Suppressor macrophage (primary cell): ENCODE measurements at regions not wholly inside any gene's neighbourhood (a gene's known extent, or its start where the extent isn't known, plus 50 kb on each side); places are given as distances from the start of the nearest gene placed in this dataset.
"Not testable (repeated sequence)": the region's sequence is repeated elsewhere in the genome, so short reads cannot be mapped to it uniquely, and the experiment has no call there.

ENCODE experiments used
- DNase-seq, 4 experiments: peaks; one replicate each; pipeline ENCODE4 v3.0.0-alpha.2; 2020 to 2022

DNA sequence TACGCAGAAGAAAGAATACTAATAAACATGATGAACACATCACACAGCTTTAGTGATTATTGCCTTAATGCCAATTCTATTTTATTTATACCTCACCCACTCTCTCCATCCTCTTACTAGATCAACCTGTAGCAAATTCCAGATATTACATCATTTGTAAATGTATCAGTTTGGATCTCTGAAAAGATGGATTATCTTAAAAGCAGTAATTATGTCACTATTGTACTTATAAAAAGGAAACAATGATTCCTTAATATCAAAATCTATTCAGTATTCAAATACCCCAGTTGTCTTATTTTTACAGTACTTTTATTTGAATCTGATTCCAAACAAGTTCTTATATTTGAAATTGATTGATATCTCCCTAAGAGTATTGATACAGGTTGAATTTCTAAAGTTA, 892.8 kb upstream of the MDGA2 start:
- DNase-seq, result no peak

DNA sequence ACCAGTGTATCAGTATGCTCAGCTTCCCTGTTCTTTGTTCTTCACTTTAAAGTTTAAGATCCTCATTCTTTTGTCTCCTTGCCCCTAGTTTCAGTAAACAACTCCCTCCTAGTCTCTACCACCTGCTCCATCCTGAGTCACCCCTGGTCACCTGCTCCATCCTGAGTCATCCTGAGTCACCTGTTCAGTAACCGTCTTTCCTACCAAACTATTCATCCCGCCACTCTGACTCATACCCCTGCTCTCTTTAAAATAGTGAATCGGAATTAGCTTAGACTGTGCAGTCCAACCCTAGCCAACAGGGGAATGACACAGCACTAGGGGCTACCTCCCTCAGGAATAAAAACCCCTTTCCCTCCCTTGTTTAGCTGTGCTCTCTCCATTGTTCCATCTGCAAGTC, 888.1 kb upstream of the MDGA2 start:
- no peak for DNase-seq

DNA sequence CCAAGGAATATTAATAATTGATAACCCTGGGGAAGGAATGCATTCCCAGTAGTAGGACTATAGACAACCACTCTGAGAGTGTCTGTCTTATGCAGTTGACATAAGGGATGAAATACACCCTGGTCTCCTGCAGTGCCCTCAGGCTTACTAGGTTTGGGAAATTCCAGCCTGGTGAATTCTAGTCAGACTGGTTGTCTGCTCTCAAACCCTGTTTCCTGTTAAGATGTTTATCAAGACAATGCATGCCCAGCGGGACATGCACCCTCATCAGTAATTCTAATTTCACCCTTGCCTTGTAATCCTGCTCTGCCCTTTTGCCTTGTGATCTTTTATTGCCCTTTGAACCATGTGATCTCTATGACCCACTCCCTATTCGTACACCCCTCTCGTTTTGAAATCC, 886.0 kb upstream of the MDGA2 start:
- not testable (repeated sequence) for DNase-seq

DNA sequence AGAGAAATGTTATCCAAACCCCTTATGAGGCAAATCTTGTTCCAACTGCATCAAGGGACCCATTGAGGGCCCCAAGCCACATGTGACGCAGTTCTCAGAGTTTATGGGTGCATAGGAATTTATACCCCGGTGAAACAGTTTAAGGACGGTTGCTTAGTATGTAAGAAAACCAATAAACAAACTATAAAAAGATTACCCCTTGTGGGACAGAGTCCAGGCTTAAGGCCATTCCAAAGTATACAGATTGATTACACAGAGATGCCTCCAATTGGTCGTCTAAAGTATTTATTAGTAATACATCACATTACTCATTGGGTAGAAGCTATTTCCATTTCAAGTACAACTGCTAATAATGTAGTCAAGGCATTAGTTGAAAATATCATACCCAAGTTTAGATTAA, 885.0 kb upstream of the MDGA2 start:
- DNase-seq, result no peak

DNA sequence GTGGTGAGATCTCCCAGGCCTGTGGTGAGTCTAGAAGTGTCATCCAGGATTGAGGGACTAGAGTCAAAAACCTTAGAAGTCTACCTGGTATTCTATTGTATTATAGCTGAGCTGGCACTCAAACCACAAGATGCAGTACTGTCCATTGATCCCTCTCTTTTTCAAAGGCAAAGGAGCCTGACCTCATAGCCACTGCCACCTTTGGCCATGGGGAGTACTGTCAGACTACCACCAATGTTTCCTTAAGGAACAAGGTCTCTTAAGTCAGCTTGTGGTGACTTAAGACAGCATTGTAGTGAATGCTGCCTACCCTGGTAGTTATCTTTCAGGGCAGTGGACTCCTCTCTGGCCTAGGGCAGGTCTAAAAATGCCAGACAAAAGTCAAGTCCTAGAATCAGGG, 878.0 kb upstream of the MDGA2 start:
- no peak for DNase-seq

DNA sequence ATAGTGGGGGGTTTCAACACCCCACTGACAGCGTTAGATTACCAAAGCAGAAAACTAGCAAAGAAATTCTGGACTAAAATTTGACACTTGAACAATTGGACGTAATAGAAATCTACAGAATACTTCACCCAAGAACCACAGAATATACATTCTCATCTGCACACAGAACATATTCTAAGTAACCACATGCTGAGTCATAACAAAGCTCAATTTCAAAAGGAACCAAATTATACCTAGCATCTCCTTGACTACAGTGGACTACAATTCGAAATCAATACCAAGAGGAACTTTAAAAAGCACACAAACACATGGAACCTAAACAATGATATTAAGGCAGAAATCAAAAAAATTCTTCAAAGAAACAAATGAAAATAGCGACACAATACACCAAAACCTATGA, 871.6 kb upstream of the MDGA2 start:
- no peak for DNase-seq

DNA sequence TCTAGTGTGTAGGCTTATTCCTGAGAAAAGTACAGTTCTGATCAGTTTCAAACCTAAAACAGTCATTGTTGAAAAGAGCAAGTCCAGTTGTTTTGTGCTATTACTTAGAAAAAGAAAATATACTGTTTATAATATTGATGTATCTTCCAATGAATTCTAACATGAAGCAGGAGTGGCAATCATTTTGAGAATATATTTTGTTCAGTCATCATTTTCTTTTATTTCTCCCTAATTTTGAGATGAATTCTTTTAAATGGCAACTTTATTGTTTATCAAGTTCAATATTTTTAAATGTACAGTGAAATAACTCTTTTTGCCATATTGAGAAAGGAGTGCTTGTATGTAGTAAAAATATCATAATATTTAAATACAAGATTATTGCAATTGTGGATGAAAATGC, 862.2 kb upstream of the MDGA2 start:
- no peak for DNase-seq

DNA sequence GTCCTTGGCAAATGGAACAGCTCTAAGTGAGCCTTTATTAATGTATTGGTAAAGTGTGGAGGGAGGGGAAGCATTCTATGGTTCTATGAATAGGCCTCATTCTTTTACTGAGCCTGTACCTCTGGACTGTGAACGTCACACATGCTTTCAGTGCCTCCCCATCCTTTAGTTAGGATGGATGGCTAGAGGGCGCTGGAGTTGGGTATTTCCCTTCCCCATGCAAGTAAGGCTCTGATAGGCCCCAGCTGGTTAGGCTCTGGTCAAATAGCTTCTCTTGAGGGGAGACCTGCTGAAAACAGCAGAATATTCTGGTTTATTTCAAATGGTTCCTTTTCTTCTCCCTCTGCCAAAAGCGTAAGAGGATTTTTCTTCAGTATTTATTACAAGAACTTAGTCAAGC, 860.9 kb upstream of the MDGA2 start:
- DNase-seq, result no peak

DNA sequence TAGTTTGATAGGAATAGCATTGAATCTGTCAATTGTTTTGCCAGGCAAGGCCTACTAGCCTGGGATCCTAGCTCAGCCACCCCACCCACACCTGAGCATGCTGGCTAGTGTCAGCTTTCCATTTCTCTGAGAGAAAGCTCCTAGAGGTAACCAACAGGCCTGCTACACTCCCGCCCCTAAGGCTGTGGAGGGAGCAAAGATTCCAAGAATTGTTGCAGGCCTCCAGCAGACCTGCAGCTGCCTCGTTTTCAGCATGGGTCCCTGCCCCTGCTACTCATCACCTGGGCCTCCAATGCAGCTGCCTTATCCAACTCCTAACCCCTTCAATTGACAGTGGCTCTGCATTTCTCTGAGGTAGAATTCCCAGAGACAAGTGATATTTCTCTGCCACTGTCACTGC, 852.4 kb upstream of the MDGA2 start:
- no peak for DNase-seq

DNA sequence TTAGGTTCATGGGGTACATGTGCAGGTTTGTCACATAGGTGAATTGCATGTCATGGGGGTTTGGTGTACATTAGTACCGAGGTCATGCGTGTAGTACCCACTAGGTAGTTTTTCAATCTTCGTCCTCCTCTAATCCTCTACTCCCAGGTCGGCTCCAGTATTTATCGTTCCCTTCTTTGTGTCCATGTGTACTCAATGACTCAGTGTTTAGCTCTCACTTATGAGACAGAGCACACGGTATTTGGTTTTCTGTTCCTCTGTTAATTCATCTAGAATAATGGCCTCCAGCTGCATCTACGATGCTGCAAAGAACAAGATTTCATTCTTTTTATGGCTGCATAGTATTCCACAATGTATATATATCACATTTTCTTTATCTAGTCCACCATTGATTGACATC, 850.9 kb upstream of the MDGA2 start:
- DNase-seq, result no peak

DNA sequence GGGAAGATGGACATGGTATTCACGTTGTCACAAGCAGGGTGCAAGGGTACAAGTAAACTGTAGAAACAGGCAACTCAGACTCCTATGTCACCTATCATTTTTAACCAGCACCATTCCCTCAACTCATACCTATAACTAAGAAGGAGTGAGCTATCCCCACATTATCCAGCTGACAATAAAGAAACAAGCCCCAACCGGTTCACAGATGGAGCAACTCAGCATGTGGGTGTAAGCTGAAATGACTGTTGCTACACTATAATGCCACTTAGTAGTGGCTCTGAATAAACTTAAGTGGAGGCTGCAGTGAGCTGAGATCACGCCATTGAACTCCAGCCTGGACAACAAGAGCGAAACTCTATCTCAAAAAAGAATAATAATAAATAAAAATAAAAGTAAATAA, 829.5 kb upstream of the MDGA2 start:
- no peak for DNase-seq

DNA sequence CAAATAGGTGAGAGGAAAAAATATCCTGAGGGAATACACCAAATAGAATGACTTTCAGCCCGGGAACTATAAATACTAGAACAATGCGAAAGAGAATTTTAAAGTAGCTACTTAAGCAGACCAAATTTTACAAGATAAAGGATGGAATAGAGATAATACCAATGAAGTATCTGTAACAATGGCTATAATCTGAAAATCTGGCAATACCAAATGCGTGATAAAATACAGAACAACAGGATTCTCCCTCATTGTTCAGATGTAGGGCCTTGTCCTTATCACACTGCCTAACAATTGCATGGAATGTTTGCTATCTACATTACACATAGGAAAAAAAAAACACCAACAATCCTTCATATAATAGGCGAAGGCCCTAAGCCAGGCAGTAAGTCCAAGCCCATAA, 815.4 kb upstream of the MDGA2 start:
- DNase-seq, result no peak

DNA sequence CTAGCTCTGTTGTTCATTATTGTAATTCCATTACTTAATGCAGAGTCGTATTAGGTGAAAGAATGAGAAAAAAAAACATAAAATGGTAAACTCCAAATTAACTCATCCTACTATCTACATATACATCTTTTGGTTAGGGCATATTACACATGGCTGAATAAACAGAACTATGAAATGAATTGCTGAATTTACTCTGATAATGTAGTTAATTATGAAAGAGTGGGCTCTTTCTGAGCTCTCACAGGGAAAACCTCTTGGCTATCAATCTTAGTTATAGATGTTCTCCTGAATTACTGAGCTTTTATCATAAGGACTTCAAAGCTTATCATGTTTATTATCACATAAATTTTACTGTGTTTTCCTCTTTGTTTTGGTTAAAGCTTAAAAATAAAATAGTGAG, 798.5 kb upstream of the MDGA2 start:
- no peak for DNase-seq

DNA sequence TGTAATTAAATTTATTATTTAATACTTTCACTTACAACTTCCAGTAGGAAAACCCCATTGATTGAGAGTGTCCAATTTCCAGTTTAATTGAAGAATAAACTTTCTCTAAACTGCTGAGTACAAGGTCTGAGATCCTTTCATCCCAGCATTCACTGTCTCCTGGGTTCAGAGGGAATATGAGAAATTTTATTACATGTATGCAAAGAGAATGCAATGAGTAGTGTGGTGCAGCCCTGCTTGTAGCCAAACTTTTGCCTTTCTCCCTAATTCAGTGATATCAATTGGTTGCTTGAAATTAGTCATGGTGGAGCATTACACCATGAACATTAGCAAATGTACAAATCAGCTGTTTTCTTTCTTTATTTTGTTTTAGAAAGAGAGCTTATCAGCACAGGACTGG, 780.6 kb upstream of the MDGA2 start:
- no peak for DNase-seq

DNA sequence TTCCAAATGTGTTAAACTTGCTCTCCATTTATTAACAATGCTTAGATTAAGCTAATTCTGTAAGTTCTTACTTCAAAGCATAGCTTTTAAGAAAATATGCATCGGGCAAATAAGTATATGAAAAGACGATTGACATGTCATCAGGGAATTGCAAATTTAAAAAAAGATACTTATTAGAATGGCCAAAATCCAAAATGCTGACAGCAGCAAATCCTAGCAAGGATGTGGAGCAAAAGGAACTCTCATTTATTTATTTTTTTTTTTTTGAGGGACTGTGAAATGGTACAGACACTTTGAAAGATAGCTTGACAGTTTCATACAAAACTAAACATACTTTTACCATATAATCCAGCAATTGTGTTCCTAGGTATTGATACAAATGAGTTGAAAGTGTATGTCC, 779.5 kb upstream of the MDGA2 start:
- DNase-seq, result no peak

DNA sequence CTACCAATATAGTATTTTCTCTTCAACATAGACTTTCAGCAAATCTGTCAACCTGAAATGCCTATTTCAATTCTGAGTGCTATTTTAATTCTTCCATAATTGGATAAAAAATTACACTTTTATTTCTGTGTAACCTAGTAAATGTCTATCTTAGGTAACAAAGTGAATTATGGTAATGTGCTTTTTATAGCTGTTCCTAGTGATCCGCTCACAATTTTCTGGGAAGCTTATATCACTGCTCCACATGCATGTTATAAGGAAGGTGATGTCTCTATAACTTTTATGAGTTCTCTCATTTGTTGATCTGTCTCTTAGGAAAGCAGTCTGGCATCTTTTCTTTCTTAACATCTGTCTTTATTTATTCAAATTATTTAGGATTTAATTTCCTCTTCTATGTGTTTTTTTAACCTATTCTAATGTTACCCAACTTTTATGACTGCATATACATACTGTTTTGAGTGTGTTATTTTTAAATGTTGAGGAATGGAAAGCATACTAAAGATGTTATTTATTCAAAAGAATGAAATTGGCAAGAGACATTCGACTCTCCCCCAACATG, 777.1 kb upstream of the MDGA2 start:
- no peak for DNase-seq

DNA sequence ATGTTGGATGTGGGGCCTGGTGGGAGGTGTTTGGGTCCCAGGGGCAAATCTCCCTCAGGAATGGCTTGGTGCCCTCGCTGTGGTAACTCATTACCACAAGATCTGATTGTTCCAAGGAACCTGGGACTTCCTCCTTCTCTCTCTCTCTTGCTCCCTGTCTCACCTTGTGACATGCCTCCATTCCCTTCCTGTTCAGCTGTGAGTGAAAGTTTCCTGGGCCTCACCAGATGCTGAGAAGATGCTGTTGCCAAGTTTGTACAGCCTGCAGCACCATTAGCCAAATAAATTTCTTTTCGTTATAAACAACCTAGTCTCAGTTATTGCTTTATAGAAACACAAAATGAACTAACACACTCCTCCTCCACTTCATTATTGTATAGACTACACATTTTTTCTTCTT, 759.8 kb upstream of the MDGA2 start:
- no peak for DNase-seq

DNA sequence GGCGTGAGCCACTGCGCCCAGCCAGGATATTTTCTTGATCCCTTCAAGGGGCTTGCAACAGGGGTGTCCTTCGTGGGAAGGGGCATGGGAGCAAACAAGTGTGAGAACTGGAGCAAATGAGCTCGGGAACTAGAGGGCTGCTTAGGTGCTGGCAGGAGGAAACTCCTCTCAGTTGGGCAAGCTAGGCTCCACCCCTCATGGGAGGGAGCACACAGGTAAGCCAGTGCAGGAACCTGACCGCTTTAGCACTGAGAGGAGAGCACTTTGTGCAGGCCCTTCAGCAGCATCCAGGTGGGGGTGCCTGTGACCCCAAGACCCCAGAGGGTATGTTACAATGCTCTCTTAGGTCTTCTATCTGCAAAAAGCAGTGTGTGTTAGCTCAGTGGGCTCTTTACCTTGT, 755.4 kb upstream of the MDGA2 start:
- DNase-seq, result no peak

DNA sequence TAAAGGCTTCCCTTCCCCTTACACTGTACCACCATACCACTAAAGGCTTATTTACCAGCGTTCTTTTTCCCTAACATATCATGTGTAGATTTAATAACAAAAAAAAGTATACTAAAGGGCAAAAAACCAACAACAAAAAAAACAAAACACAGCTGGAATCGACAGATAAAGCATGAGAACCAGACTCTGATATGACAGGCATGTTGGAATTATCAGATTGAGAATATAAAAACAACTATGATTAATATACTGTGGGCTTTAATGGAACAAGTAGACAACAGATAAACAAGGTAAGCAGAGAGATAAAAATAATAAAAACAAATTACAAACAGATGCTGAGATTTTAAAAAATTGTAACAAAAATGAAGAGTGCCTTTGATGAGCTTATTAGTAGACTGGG, 754.1 kb upstream of the MDGA2 start:
- DNase-seq, result no peak

DNA sequence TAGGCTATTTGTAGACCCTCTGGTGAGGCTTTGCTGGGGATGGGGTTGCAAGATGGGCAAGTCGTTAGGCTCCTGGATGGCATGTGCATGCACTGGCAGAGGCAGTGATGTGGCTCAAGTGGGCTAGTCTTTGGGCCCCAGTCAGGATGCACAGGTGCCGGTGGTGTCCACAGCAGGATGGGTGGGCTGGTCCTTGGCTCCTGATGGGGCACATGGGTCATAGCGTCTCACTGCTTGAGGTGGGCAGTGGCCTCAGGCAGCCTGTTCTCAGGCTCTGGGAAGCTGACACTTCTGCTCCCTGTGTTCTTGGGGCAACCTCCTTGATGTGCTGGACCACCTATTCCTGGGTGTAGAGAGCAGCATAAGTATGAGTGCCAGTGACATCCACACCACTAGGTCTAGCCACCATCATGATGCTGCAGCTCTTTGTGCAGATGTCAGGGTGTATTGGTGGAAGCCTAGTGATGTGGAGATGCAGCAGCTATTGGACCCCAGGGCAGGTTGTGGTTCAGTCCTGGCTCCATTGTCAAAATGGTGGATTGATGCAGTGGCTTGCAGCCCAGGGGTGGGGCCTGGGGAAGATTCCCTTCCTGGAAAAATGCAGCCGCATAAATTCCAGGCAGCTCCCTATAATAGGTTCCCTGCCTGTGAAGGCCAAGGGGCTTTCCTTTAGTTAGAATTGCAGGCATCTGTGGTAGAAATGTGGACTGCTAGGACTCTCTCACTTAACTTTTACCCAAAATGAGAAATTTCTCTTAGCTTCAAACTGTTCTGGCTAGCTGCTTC, 742.5 kb upstream of the MDGA2 start:
- DNase-seq, result no peak

DNA sequence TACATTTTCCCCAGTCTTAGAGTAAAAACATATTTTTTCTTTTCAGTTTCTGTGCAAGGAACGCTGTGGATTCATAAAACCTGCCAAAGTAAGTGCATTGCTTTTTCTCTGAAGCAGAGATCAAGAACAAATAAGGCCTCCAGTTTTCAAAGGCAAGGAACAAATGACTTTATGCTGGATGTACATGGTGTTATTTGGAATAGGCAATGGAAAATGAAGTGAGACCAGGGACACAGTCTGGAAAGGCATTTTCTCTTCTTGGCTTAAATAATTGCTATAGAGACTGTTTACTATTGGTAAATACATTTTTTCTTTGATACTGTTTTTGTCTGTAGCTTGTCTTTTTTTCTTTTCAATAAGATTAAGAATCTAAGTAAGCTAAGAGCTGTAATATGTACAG, 725.9 kb upstream of the MDGA2 start:
- no peak for DNase-seq

DNA sequence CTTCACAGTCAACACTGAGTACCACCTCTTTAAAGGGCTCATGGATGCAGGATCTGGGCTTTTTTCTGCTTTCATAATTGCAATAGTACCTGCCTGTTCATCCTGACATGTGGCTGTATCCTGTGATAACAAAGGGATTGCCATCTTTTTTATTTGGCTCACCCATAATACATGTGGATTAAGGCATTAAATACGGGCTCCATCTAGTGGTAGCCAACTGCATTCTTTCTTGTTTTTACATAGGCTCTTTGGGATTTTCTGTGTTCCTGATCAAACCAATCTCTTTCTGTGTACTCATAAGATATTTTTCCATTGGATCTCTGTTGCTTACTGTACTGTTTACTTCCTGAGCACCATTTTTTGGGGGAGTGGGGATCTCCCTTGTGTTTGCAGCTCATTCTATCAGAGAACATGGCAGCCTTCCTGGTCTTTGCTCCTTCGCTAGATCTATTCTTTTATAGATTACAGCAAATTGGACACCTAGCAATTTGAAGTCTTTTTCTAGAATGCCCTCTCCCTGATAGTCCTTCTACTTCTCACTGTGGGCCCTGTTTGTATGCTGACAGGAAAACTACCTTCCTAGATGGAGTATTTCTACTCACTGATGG, 723.4 kb upstream of the MDGA2 start:
- DNase-seq, result peak; percentile 6 to 35 (median 18)

DNA sequence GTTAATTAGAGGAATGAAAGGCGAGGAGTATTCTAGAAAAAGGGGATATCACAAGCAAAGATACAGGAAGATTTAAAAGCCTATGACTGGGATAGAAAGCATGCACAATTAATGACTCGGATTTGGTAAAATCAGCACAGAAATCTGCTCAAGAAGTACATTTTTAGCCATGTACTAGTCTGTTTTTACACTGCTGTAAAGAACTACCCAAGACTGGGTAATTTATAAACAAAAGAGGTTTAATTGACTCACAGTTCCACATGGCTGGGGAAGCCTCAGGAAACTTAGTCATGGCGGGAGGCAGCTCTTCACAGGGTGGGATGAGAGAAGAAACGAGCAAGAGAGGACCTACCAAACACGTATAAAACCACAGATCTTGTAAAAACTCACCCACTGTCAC, 716.3 kb upstream of the MDGA2 start:
- DNase-seq, result no peak

DNA sequence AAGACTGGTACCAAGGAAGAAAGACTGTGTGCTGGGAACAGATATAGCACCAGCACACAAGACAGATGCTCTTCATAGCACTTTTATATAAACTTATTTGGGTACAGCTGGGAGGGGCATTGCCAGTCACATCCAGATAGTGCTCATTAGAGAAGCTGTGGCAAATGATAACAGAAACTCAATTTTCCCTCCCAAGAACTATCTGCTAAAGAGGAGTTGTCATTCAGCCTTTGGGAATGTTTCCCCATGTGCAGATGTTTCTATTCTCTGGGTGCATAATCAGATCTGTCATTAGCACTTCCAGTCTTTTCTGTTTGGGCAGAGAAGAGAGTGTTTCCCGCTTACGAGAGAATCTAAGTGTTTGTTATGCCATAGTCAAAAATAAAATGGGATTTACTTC, 714.9 kb upstream of the MDGA2 start:
- DNase-seq, result no peak

DNA sequence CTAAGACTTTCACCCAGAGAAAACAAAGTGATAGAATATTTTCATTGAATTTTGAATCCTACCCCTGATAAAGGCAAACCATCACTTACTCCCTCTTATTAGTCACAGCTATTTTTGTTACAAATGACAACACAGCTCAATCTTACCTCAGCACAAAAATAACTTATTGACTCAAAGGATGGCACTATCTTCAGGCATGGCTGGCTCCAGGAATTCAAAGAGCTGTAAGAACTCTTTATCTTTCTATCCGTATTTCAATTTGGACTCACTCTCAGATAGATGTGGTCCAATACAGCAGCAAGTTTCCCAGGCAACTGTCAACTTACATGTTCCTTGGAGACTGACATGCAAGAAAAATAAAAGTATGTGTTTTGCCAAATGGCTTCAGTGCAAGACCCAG, 709.4 kb upstream of the MDGA2 start:
- DNase-seq, result no peak
